K562 (cell line): ENCODE measurements at regions not wholly inside any gene's neighbourhood (a gene's known extent, or its start where the extent isn't known, plus 50 kb on each side); places are given as distances from the start of the nearest gene placed in this dataset.

Source experiments
- ATAC-seq: fragments of 200-7000 bp; cut with Tn5 transposase; 3 replicates; pipeline ENCODE4 v1.9.1; 2020; ENCODE audit warnings: moderate library complexity
- BruUV-seq: library from RNA; stranded (reverse); fragments of 400-500 nt; replicated peaks from 2 replicates; lab custom pipeline; 2021; lab: Mats Ljungman, UMichigan
- CTCF ChIA-PET: fragments of 300-600 bp; formaldehyde crosslinking; extraction: SDS; loops from one replicate; lab custom pipeline; 2021; ENCODE audit warnings: low intra/inter-chr PET ratio; lab: Yijun Ruan, JAX
- POLR2A ChIA-PET: fragments of 300-600, 350-650 bp; sonication (Branson Sonifier 250); formaldehyde crosslinking; extraction: SDS; loops from one replicate; lab custom pipeline; 2021; ENCODE audit warnings: antibody characterized with exemption, inconsistent platforms; lab: Yijun Ruan, JAX
- DNase-seq, 4 experiments: peaks; one replicate each; pipeline versions ENCODE4 v3.0.0 to v3.0.0-alpha.2; 2011 to 2018; ENCODE audit warnings: low spot score in 3 of 4, mixed read lengths in 3 of 4; ENCODE audit errors: extremely low read depth in 1 of 4
- FAIRE-seq: peaks from 2 replicates; lab custom pipeline; 2011; peaks lifted over from hg19 to GRCh38; lab: Jason Lieb, UNC
- H2AFZ ChIP-seq: 2 replicates; pipeline ENCODE4 v1.6.0; 2011; ENCODE audit warnings: low read depth, low read length, control low read depth, inconsistent platforms
- H3K27ac ChIP-seq: fragments of 200-600 bp; 3 replicates; pipeline ENCODE4 v1.8.0; 2011; ENCODE audit warnings: low read depth, mild to moderate bottlenecking, control low read depth, inconsistent platforms, low read length, moderate library complexity, mixed read lengths; ENCODE audit errors: extremely low read depth
- H3K27me3 ChIP-seq, 2 experiments: fragments of 300-600 bp in 1 of 2; 2 replicates in 1 of 2; 3 replicates in 1 of 2; pipeline versions ENCODE4 v1.6.0 to v1.8.0; 2011; ENCODE audit warnings: inconsistent platforms in 2 of 2, low read length in 2 of 2, mild to moderate bottlenecking in 1 of 2, mixed read lengths in 1 of 2, moderate library complexity in 1 of 2; ENCODE audit not compliant: control insufficient read depth in 2 of 2, insufficient read depth in 2 of 2
- H3K36me3 ChIP-seq: fragments of 300-600 bp; 3 replicates; pipeline ENCODE4 v1.8.0; 2011; ENCODE audit warnings: mild to moderate bottlenecking, low read length, inconsistent platforms; ENCODE audit not compliant: control insufficient read depth, insufficient read depth
- H3K4me1 ChIP-seq, 2 experiments: fragments of 200-600 bp in 1 of 2; replicated peaks in 1 of 2; 2 replicates in 1 of 2; 3 replicates in 1 of 2; pipeline versions ENCODE4 v1.5.1 to v1.8.0; 2011; ENCODE audit warnings: inconsistent platforms in 2 of 2, low read length in 2 of 2, mild to moderate bottlenecking in 1 of 2, mixed read lengths in 1 of 2, moderate library complexity in 1 of 2; ENCODE audit not compliant: control insufficient read depth in 2 of 2, insufficient read depth in 2 of 2
- H3K4me2 ChIP-seq: 2 replicates; pipeline ENCODE4 v1.6.1; 2011; ENCODE audit warnings: low read length, control low read depth, inconsistent platforms, mixed read lengths; ENCODE audit not compliant: insufficient read depth
- H3K4me3 ChIP-seq: fragments of 200-600 bp; sonication (generic), shearing (Covaris generic); 2 replicates; pipeline ENCODE4 v1.5.1; 2016; ENCODE audit warnings: control low read depth, inconsistent platforms
- H3K79me2 ChIP-seq: fragments of 200-600 bp; 3 replicates; pipeline ENCODE4 v1.8.0; 2011; ENCODE audit warnings: low read length, inconsistent platforms; ENCODE audit not compliant: control insufficient read depth, insufficient read depth
- H3K9ac ChIP-seq, 2 experiments: 2 replicates each; pipeline versions ENCODE4 v1.6.0 to v1.6.1; 2011; ENCODE audit warnings: low read depth in 2 of 2, low read length in 2 of 2, control low read depth in 1 of 2, inconsistent platforms in 1 of 2, mild to moderate bottlenecking in 1 of 2, mixed read lengths in 1 of 2; ENCODE audit not compliant: insufficient read depth in 1 of 2
- H3K9me1 ChIP-seq: one replicate; pipeline ENCODE4 v1.6.0; 2011; ENCODE audit warnings: inconsistent platforms, mild to moderate bottlenecking, low read length, moderate library complexity; ENCODE audit not compliant: control insufficient read depth, insufficient read depth
- H3K9me3 ChIP-seq: replicated peaks from 2 replicates; pipeline ENCODE4 v1.5.1; 2011; ENCODE audit warnings: low read depth, low read length, inconsistent platforms; ENCODE audit not compliant: control insufficient read depth, insufficient read depth
- H4K20me1 ChIP-seq: replicated peaks from 2 replicates; pipeline ENCODE4 v1.6.1; 2011; ENCODE audit warnings: low read length, inconsistent platforms, mixed read lengths; ENCODE audit not compliant: control insufficient read depth, insufficient read depth
- KDM1A ChIP-seq, 2 experiments: fragments of 450-650 bp; IDR thresholded peaks; 2 replicates each; pipeline ENCODE4 v1.6.1; 2016; ENCODE audit warnings: mild to moderate bottlenecking in 2 of 2
- MYBL2 ChIP-seq, 2 experiments: fragments of 450-650 bp in 1 of 2; sonication (generic) in 1 of 2; formaldehyde crosslinking in 1 of 2; IDR thresholded peaks; 2 replicates each; pipeline versions ENCODE4 v1.6.1 to v1.8.1; 2017 to 2022; ENCODE audit warnings: borderline replicate concordance in 1 of 2, inconsistent platforms in 1 of 2, low read depth in 1 of 2, mild to moderate bottlenecking in 1 of 2, missing genetic modification reagents in 1 of 2, moderate library complexity in 1 of 2
- NR4A1 ChIP-seq, 2 experiments: fragments of 250-450 bp in 1 of 2; fragments of 450-650 bp in 1 of 2; sonication (Bioruptor Pico) in 1 of 2; IDR thresholded peaks; 2 replicates each; pipeline versions ENCODE4 v1.4.0 to v1.6.1; 2016 to 2020; ENCODE audit warnings: mild to moderate bottlenecking in 2 of 2, missing compliant biosample characterization in 1 of 2, missing genetic modification characterization in 1 of 2, moderate library complexity in 1 of 2
- POLR2AphosphoS2 ChIP-seq: IDR thresholded peaks from 2 replicates; pipeline ENCODE4 v1.6.1; 2012; ENCODE audit warnings: low read length, improper control_type of control experiment
- U2AF2 ChIP-seq: fragments of 200-400 bp; formaldehyde crosslinking; optimal IDR thresholded peaks from 2 replicates; pipeline ENCODE3; 2017; ENCODE audit warnings: low read depth, mild to moderate bottlenecking, low read length
- YY1 ChIP-seq, 3 experiments: IDR thresholded peaks; 2 replicates each; pipeline ENCODE4 v1.6.1; 2011; ENCODE audit warnings: low read length in 2 of 3, mild to moderate bottlenecking in 2 of 3, moderate library complexity in 2 of 3, borderline replicate concordance in 1 of 3, control low read depth in 1 of 3, low read depth in 1 of 3; ENCODE audit not compliant: insufficient read depth in 3 of 3, insufficient replicate concordance in 2 of 3, control insufficient read depth in 1 of 3, insufficient read length in 1 of 3; ENCODE audit errors: extremely low read depth in 1 of 3
- ZFP30 ChIP-seq: fragments of 250-450 bp; sonication (Bioruptor Pico); IDR thresholded peaks from 2 replicates; pipeline ENCODE4 v1.8.0; 2022; ENCODE audit warnings: moderate library complexity, mild to moderate bottlenecking, inconsistent platforms, borderline replicate concordance
- ZKSCAN1 ChIP-seq: fragments of 150-350 bp; IDR thresholded peaks from 2 replicates; pipeline ENCODE4 v1.6.1; 2016; ENCODE audit warnings: low read depth, low read length
- ZNF134 ChIP-seq: fragments of 250-450 bp; sonication (Bioruptor Pico); conservative IDR thresholded peaks from 2 replicates; pipeline ENCODE4 v1.4.0; 2020
- ZNF778 ChIP-seq: fragments of 450-650 bp; formaldehyde crosslinking; IDR thresholded peaks from 2 replicates; pipeline ENCODE4 v1.4.0; 2020; ENCODE audit warnings: mild to moderate bottlenecking, moderate library complexity
- WGBS: fragments of 100-300 bp; shearing (Covaris generic); methylation state at CpG from one replicate; pipeline ENCODE4 v1.1.6; 2016; ENCODE audit warnings: low coverage, mixed read lengths; ENCODE audit not compliant: insufficient coverage; ENCODE audit errors: missing lambda C conversion rate; 5-methylcytosine and 5-hydroxymethylcytosine counted together
- in situ Hi-C: fragments of 300-500 bp; cut with MboI; formaldehyde crosslinking; loops from 4 replicates; pipeline ENCODE4 v1.15.0; 2018; ENCODE audit warnings: inconsistent platforms, mixed read lengths
- intact Hi-C: fragments of 100-400 bp; cut with micrococcal nuclease; formaldehyde crosslinking; loops from 2 replicates; pipeline ENCODE4 v1.14.2; 2022
- TF ChIP-seq, protein P1 (sequence below), 2 experiments: fragments of 450-650 bp in 1 of 2; sonication (generic) in 1 of 2; formaldehyde crosslinking in 1 of 2; IDR thresholded peaks; 2 replicates each; pipeline versions ENCODE4 v1.7.1 to v1.9.0; 2016 to 2022; ENCODE audit warnings: inconsistent platforms in 1 of 2, mild to moderate bottlenecking in 1 of 2, missing genetic modification reagents in 1 of 2

DNA sequence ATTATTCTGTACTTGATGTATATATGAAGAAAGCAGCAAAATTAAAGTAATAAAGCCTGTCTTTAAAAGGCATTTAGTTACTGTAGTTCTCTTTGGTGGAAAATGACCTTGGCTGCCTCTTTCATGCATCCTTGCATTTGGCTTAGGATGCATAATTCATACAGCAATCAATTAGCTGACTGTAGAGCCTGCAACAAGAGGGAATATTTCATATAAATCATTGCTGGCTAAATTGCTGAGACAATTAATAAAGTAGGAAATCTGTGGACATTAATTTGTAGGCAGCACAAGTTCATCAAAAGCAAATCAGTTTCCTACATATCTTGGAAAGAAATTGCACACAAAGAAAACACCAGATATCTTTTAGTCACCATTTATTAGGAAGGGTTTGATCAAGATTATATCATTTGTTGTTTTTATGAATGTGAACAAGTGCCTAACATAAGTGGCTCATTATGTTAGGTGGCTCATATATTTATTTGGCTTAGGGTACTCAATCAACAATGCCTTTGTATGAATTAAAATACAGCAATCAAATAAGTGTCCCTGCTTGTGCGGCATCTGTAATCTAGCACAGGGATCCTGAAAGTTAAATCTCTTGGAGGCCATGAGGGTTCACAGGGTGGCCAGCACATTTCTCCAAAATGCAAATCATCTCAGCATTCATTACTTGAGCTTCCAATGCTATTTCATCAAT is 220.4 kb upstream of the SPOPL start:
- no peak for ATAC-seq
- Histone ChIP-seq H3K4me2 (no peak overlapping the region), H4K20me1 (no peaks in the 10 kb centered on the region), H3K9me1 (no peaks in the 10 kb centered on the region), H2AFZ (no peak overlapping the region), H3K27me3 (no peaks in the 10 kb centered on the region), H3K79me2 (no peaks in the 10 kb centered on the region), H3K4me1 (no peaks in the 10 kb centered on the region), H3K27ac (no peak overlapping the region), H3K36me3 (no peaks in the 10 kb centered on the region), H3K4me3 (no peak overlapping the region), H3K9me3 (no peaks in the 10 kb centered on the region), H3K9ac (no peak overlapping the region)
- in situ Hi-C loops = no loop called here
- ChIA-PET CTCF (no interaction called here), POLR2A (no interaction called here)
- intact Hi-C loops = no loop called here
- WGBS = 14% methylated on average over 1 of the region's 1 CpG
- DNase-seq = no peak
- TF ChIP-seq ZKSCAN1 (no peak), ZNF134 (no peak), YY1 (IDR thresholded peaks at IDR 0.05; ENCODE audit: borderline replicate concordance in 1 of 3, control insufficient read depth in 1 of 3, extremely low read depth in 1 of 3, insufficient read depth in 3 of 3, insufficient read length in 1 of 3, insufficient replicate concordance in 2 of 3, low read depth in 1 of 3, low read length in 2 of 3) (no peak), U2AF2 (no peak), POLR2AphosphoS2 (no peak), ZFP30 (no peak), KDM1A (IDR thresholded peaks at IDR 0.05) (no peak), MYBL2 (IDR thresholded peaks at IDR 0.05; ENCODE audit: low read depth) (no peak), MYBL2 (CRISPR knock-in tag; IDR thresholded peaks at IDR 0.05; ENCODE audit: borderline replicate concordance) (no peak), ZNF778 (CRISPR knock-in tag) (no peak), NR4A1 (CRISPR knock-in tag; IDR thresholded peaks at IDR 0.05) (no peak), NR4A1 (tag; IDR thresholded peaks at IDR 0.05) (no peak)
- TF ChIP-seq, protein P1, sequence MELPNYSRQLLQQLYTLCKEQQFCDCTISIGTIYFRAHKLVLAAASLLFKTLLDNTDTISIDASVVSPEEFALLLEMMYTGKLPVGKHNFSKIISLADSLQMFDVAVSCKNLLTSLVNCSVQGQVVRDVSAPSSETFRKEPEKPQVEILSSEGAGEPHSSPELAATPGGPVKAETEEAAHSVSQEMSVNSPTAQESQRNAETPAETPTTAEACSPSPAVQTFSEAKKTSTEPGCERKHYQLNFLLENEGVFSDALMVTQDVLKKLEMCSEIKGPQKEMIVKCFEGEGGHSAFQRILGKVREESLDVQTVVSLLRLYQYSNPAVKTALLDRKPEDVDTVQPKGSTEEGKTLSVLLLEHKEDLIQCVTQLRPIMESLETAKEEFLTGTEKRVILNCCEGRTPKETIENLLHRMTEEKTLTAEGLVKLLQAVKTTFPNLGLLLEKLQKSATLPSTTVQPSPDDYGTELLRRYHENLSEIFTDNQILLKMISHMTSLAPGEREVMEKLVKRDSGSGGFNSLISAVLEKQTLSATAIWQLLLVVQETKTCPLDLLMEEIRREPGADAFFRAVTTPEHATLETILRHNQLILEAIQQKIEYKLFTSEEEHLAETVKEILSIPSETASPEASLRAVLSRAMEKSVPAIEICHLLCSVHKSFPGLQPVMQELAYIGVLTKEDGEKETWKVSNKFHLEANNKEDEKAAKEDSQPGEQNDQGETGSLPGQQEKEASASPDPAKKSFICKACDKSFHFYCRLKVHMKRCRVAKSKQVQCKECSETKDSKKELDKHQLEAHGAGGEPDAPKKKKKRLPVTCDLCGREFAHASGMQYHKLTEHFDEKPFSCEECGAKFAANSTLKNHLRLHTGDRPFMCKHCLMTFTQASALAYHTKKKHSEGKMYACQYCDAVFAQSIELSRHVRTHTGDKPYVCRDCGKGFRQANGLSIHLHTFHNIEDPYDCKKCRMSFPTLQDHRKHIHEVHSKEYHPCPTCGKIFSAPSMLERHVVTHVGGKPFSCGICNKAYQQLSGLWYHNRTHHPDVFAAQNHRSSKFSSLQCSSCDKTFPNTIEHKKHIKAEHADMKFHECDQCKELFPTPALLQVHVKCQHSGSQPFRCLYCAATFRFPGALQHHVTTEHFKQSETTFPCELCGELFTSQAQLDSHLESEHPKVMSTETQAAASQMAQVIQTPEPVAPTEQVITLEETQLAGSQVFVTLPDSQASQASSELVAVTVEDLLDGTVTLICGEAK (IDR thresholded peaks at IDR 0.05) = no peak
- TF ChIP-seq, protein P1 (CRISPR knock-in tag; IDR thresholded peaks at IDR 0.05) = no peak
- BruUV-seq = no TSS peak
- FAIRE-seq = no peak
